ENCODE measurements at regions not wholly inside any gene's neighbourhood (a gene's known extent, or its start where the extent isn't known, plus 50 kb on each side); places are given as distances from the start of the nearest gene placed in this dataset.

GRCh38 chr5:117892360-117892759, 1096.0 kb downstream of the DTWD2 start:
- DNase-seq (ENCODE audit: low read depth), result no peak
- H3K4me3 ChIP-seq (ENCODE audit: low read depth, low read length), result no peak overlapping the region
- TF ChIP-seq CTCF (IDR thresholded peaks at IDR 0.05; ENCODE audit: low read depth, low read length, missing control alignments), result no peak

GRCh38 chr5:117889596-117889995, 1098.8 kb downstream of the DTWD2 start:
- no peak for DNase-seq (ENCODE audit: low read depth)
- TF ChIP-seq CTCF (IDR thresholded peaks at IDR 0.05; ENCODE audit: low read depth, low read length, missing control alignments), result no peak
- H3K4me3 ChIP-seq (ENCODE audit: low read depth, low read length), result no peak overlapping the region

- TF ChIP-seq CTCF (IDR thresholded peaks at IDR 0.05; ENCODE audit: low read depth, low read length, missing control alignments), result no peak
- peak; percentile 12 for DNase-seq (ENCODE audit: low read depth)
- peak overlapping the region; percentile 54 for H3K4me3 ChIP-seq (ENCODE audit: low read depth, low read length)
Measured at GRCh38 chr5:117888688-117889087, 1099.7 kb downstream of the DTWD2 start.

GRCh38 chr5:117881426-117882230, 1106.7 kb downstream of the DTWD2 start:
- TF ChIP-seq CTCF (IDR thresholded peaks at IDR 0.05; ENCODE audit: low read depth, low read length, missing control alignments), result no peak
- no peak for DNase-seq (ENCODE audit: low read depth)
- no peak overlapping the region for H3K4me3 ChIP-seq (ENCODE audit: low read depth, low read length)

- no peak for TF ChIP-seq CTCF (IDR thresholded peaks at IDR 0.05; ENCODE audit: low read depth, low read length, missing control alignments)
- no peak overlapping the region for H3K4me3 ChIP-seq (ENCODE audit: low read depth, low read length)
- DNase-seq (ENCODE audit: low read depth), result no peak
Measured at GRCh38 chr5:117880932-117881331, 1107.4 kb downstream of the DTWD2 start.

- no peak for DNase-seq (ENCODE audit: low read depth)
- H3K4me3 ChIP-seq (ENCODE audit: low read depth, low read length), result no peak overlapping the region
- TF ChIP-seq CTCF (IDR thresholded peaks at IDR 0.05; ENCODE audit: low read depth, low read length, missing control alignments), result no peak
Measured at GRCh38 chr5:117877731-117878130, 1110.6 kb downstream of the DTWD2 start.
